GM12892 (cell line): ENCODE measurements at regions not wholly inside any gene's neighbourhood (a gene's known extent, or its start where the extent isn't known, plus 50 kb on each side); places are given as distances from the start of the nearest gene placed in this dataset.

Experiments
- POLR2A ChIP-seq: IDR thresholded peaks from 2 replicates; pipeline ENCODE4 v1.6.1; 2011; ENCODE audit warnings: low read depth, low read length, control low read depth
- POLR2AphosphoS5 ChIP-seq: IDR thresholded peaks from 2 replicates; pipeline ENCODE4 v1.6.1; 2011; ENCODE audit warnings: low read depth, low read length, control low read depth
- TAF1 ChIP-seq: IDR thresholded peaks from 2 replicates; pipeline ENCODE4 v1.6.1; 2011; ENCODE audit warnings: low read depth, mild to moderate bottlenecking, control low read depth, low read length, borderline replicate concordance

- TF ChIP-seq POLR2AphosphoS5, result no peak
- no peak for TF ChIP-seq POLR2A
- TF ChIP-seq TAF1, result no peak
These were observed 80.0 kb upstream of the STEAP4 start for GRCh38 chr7:88386665-88387156.
